Neural cell (in vitro differentiated cells): ENCODE measurements at regions not wholly inside any gene's neighbourhood (a gene's known extent, or its start where the extent isn't known, plus 50 kb on each side); places are given as distances from the start of the nearest gene placed in this dataset.

ENCODE experiments used
- EZH2 ChIP-seq: fragments of 200-600, 300-800 bp; shearing (Covaris generic), sonication (generic); IDR thresholded peaks from 2 replicates; pipeline ENCODE4 v1.6.1; 2014; ENCODE audit warnings: antibody characterized with exemption, low read length, borderline replicate concordance, mild to moderate bottlenecking; ENCODE audit not compliant: insufficient read depth, poor library complexity, severe bottlenecking
- POLR2AphosphoS5 ChIP-seq: IDR thresholded peaks from 2 replicates; pipeline ENCODE4 v1.6.1; 2012
- TF ChIP-seq, protein P1 (sequence below): fragments of 450-650 bp; IDR thresholded peaks from 2 replicates; pipeline ENCODE4 v1.5.1; 2014; ENCODE audit warnings: antibody characterized with exemption, mild to moderate bottlenecking, moderate library complexity; ENCODE audit not compliant: poor library complexity, severe bottlenecking
- TF ChIP-seq, protein P2 (sequence below): IDR thresholded peaks from 2 replicates; pipeline ENCODE4 v1.6.1; 2012; ENCODE audit warnings: borderline replicate concordance

DNA sequence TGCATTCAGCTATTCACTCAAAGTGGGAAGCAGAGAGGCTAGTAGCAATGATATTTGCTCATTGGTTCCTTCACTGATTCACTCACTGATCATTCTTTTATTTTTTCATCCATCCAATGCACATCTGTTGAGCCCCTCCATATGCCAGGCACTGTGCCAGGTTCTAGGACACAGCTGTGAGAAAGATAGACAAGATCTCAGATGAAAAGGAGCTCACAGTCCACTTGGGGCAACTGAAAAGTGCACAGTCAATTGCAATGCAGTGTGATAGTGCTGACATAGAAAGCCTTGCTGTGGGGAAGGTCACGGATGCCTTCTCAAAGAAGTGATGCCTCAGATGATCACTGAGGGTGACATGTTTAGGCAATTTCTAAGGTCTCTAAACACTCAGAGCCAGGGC lies 262.3 kb downstream of the PTEN start:
- TF ChIP-seq, protein P1, sequence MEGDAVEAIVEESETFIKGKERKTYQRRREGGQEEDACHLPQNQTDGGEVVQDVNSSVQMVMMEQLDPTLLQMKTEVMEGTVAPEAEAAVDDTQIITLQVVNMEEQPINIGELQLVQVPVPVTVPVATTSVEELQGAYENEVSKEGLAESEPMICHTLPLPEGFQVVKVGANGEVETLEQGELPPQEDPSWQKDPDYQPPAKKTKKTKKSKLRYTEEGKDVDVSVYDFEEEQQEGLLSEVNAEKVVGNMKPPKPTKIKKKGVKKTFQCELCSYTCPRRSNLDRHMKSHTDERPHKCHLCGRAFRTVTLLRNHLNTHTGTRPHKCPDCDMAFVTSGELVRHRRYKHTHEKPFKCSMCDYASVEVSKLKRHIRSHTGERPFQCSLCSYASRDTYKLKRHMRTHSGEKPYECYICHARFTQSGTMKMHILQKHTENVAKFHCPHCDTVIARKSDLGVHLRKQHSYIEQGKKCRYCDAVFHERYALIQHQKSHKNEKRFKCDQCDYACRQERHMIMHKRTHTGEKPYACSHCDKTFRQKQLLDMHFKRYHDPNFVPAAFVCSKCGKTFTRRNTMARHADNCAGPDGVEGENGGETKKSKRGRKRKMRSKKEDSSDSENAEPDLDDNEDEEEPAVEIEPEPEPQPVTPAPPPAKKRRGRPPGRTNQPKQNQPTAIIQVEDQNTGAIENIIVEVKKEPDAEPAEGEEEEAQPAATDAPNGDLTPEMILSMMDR = no peak
- TF ChIP-seq EZH2 (no peak), POLR2AphosphoS5 (no peak)
- TF ChIP-seq, protein P2, sequence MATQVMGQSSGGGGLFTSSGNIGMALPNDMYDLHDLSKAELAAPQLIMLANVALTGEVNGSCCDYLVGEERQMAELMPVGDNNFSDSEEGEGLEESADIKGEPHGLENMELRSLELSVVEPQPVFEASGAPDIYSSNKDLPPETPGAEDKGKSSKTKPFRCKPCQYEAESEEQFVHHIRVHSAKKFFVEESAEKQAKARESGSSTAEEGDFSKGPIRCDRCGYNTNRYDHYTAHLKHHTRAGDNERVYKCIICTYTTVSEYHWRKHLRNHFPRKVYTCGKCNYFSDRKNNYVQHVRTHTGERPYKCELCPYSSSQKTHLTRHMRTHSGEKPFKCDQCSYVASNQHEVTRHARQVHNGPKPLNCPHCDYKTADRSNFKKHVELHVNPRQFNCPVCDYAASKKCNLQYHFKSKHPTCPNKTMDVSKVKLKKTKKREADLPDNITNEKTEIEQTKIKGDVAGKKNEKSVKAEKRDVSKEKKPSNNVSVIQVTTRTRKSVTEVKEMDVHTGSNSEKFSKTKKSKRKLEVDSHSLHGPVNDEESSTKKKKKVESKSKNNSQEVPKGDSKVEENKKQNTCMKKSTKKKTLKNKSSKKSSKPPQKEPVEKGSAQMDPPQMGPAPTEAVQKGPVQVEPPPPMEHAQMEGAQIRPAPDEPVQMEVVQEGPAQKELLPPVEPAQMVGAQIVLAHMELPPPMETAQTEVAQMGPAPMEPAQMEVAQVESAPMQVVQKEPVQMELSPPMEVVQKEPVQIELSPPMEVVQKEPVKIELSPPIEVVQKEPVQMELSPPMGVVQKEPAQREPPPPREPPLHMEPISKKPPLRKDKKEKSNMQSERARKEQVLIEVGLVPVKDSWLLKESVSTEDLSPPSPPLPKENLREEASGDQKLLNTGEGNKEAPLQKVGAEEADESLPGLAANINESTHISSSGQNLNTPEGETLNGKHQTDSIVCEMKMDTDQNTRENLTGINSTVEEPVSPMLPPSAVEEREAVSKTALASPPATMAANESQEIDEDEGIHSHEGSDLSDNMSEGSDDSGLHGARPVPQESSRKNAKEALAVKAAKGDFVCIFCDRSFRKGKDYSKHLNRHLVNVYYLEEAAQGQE = no peak
